Retinal pigment epithelial cell (primary cell): ENCODE measurements at regions not wholly inside any gene's neighbourhood (a gene's known extent, or its start where the extent isn't known, plus 50 kb on each side); places are given as distances from the start of the nearest gene placed in this dataset.

Experiments
- DNase-seq: peaks from one replicate; pipeline ENCODE4 v3.0.0-alpha.2; 2010; ENCODE audit warnings: low read depth
- H3K4me3 ChIP-seq: 2 replicates; pipeline ENCODE4 v1.5.1; 2011; ENCODE audit warnings: mild to moderate bottlenecking, low read length, control low read depth, moderate library complexity
- TF ChIP-seq, protein P1 (sequence below): conservative IDR thresholded peaks from 2 replicates; pipeline ENCODE4 v1.5.1; 2011; ENCODE audit warnings: low read depth, low read length, control low read depth, inconsistent platforms

DNA sequence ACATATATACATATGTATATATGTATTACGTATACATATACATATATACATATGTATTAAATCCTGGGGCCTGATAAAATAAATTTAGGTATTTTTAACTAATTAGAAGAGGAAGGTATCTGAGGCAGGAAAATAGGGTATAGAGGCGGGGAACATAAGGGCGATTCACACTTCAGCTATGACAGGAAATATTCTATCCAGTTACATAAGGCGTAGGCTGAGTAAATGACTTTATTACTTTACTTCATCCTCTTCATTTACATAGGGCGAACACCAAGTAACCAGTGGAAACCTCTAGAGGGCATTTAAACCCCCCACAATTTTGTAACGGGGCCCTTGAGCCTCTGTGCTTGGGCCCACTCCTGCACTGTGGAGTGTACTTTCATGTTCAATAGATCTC lies 167.5 kb downstream of the SOCS6 start:
- H3K4me3 ChIP-seq: no peak overlapping the region
- no peak for DNase-seq
- TF ChIP-seq, protein P1, sequence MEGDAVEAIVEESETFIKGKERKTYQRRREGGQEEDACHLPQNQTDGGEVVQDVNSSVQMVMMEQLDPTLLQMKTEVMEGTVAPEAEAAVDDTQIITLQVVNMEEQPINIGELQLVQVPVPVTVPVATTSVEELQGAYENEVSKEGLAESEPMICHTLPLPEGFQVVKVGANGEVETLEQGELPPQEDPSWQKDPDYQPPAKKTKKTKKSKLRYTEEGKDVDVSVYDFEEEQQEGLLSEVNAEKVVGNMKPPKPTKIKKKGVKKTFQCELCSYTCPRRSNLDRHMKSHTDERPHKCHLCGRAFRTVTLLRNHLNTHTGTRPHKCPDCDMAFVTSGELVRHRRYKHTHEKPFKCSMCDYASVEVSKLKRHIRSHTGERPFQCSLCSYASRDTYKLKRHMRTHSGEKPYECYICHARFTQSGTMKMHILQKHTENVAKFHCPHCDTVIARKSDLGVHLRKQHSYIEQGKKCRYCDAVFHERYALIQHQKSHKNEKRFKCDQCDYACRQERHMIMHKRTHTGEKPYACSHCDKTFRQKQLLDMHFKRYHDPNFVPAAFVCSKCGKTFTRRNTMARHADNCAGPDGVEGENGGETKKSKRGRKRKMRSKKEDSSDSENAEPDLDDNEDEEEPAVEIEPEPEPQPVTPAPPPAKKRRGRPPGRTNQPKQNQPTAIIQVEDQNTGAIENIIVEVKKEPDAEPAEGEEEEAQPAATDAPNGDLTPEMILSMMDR: no peak

DNA sequence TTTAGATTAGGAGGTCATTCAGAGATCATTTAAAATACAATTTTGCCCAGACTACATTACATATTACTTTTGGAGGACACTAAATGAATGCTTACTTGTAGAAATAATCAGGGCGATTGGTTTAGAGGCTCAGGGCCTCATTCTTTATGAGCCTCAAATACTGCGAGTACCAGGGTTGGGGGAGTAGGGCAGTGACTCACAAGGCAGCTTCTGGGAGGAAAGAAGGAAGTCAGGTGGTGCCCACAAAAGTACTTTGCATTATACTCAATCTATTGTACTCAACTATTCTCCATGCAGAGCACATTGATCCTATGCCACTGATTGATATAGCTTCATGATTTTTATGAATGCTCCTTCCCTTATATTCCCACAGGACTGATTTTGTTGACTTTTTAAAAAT lies 166.9 kb downstream of the SOCS6 start:
- TF ChIP-seq, protein P1: no peak
- no peak overlapping the region for H3K4me3 ChIP-seq
- no peak for DNase-seq

DNA sequence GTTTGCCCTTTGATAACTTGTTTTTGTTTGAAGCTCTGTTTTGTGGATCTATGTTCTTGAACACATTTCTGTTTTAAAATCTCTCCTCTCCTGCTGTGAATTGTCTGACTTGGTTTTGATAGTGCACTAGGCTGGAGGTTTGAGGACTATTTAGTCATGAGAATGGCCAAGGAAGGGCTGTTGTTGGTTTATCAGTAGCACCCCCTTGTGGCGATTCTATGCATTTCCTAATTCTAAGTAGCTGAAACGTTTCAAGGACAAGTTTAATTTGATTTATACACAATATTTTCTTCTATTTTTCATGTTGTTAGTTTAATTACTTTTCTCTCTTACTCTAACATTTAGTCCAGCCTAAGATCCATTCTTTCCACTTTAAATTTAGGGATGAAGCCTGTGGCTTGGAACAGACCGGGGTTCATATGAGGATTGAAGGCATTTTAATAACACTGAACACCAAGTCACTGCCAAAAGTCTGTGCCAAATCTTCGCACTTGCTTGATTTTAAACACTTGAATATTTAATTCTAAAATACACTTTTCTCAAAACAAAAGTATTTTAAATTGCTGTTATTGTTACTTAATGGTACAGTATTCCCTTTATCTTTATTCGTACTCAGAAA lies 166.0 kb downstream of the SOCS6 start:
- TF ChIP-seq, protein P1: peak; percentile 82

DNA sequence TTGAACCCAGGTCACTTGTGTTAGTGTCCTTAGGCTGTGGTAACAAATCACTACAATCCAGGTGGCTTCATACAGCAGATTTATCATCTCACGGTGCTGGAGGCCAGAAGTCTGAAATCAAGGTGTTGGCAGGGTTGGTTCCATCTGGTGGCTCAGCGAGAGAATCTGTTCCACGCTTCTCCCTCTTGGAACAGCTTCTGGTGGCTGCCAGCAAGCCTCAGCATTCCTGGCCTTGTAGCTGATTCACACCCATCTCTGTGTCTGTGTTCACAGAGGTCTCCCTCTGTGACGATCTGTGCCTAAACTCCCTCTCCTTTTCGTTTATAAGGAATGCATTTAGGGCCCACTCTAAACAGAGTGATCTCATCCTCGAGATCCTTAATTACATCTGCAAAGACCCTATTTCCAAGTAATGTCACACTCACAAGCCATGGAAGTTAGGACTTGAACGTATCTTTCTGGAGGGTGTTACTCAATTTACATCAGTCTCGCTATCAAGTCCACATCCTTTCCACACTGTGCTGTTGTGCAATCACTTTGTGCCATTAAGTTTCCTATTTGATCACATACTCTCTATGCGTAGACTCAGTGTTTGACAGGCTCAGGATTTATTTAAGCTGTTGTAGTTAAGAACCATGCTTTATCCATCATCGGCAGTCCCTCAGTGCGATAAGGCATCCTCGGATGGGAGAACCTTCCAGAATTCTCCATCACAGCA lies 164.4 kb downstream of the SOCS6 start:
- TF ChIP-seq, protein P1: no peak
- no peak overlapping the region for H3K4me3 ChIP-seq
- no peak for DNase-seq

More for the DNA sequence above, 166.0 kb downstream of the SOCS6 start:
- no peak overlapping the region for H3K4me3 ChIP-seq
- no peak for DNase-seq

DNA sequence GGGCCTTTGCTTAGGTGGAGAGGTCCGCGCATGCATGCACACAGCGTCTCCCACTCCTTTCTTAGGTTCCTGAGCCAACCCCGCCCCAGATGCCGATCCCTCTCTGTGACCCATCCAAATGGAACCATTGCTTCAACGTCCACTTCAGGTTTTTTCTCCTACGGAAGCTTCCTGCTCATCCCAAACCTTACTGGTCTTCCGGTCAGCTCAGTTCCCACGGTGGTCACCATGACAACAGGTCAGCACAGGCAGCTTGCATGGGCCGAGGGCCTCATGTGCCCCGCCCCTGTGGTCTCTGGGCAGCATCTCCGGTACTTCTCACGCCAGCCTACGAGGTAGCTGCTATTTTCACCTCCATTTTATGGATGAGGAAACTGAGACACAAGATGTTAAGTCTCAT lies 163.7 kb downstream of the SOCS6 start:
- TF ChIP-seq, protein P1: no peak
- DNase-seq: no peak
- H3K4me3 ChIP-seq: no peak overlapping the region

DNA sequence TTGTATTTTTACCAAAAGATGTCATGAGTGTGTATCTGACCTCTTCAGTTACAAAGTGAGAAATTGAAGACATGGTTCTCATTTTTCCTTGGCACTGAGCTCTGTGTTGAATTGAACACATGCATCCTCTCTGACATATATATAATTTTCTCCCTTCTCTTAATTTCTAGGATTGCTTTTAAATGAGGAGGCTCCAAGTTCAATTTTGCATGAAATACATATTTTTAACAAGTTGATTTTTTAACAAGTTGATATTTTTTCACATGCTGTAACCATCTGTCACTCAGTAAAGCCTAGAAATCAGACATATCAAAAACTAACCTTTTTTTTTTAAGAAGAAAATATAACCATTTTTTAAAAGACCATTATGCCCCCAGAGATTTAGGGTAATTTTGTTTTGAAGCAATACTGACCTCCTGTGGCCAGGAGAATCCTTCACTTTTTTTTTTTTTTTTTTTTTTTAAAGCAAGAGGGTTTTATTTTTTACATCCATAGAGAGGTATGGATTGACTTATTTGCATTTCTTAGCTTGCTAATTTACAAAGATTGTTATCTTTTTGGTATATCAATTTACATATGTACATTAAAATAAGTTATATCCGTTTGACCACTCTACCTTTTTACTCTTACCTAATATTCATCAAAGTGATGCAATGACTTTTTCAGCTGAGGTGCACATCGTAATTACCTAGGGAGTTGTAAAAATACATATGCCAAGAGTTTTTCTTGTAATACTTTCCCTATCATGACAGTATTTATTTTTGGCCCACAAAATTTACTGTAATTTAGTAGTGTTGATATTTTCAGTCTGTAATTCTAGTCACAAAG lies 161.8 kb downstream of the SOCS6 start:
- H3K4me3 ChIP-seq: no peak overlapping the region
- TF ChIP-seq, protein P1: peak; percentile 49
- DNase-seq: no peak
